ENCODE measurements at regions not wholly inside any gene's neighbourhood (a gene's known extent, or its start where the extent isn't known, plus 50 kb on each side); places are given as distances from the start of the nearest gene placed in this dataset.
"Not testable (repeated sequence)": the region's sequence is repeated elsewhere in the genome, so short reads cannot be mapped to it uniquely, and the experiment has no call there.

GRCh38 chr7:1620176-1620575 is 49.9 kb upstream of the ELFN1 start:
- H3K36me3 Mint-ChIP-seq; DNase-seq; H3K4me1 Mint-ChIP-seq; H3K27ac Mint-ChIP-seq; ATAC-seq (ENCODE audit: low read depth); H3K4me3 Mint-ChIP-seq; POLR2A ChIA-PET; H3K9me3 Mint-ChIP-seq; H3K27me3 Mint-ChIP-seq: not testable (repeated sequence)

DNA sequence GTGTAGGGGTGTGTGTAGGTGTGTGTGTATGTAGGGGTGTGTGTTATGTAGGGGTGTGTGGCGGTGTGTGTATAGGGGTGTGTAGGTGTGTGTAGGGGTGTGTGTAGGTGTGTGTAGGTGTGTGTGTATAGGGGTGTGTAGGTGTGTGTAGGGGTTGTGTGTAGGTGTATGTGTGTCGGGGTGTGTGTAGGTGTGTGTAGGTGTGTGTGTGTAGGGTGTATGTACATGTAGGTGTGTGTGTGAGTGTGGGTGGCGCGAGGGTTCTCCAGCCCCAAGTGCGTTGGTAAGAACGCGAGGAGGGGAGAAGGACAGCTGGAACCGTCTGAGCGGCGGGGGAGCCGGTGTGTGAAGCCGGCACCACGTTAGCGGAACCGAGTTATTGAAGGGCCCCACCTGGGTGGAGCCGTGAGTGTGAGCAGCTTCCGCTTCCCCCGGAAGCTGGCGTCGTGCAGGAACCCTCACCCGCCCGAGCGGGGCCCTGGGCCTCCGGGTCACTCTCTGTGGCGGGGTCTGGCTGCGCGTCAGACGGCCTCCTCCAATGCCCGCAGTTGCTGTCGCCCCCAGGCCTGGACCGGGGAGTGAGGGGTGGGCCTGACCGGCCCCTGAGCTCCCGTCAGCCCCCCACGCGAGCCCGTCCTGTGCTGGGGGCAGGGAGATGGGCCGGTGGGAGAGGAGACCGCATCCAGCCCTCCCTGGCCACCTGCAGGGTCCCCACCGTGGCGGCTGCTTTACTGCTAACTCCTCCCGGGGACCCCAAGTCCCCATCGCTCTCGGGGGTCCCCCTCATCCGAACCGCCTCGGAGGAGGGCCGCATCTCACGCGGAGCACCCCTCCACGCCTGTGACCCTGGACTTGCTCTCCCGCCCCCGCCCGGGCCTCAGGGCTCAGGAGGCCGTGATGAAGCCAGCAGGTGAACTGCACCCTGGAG is 49.6 kb upstream of the PSMG3 start:
- Mint-ChIP-seq H3K4me3 (no peak overlapping the region), H3K27me3 (no peaks in the 10 kb centered on the region)
- peak; percentile 66 for ATAC-seq (ENCODE audit: low read depth)

More for the DNA sequence above, 49.6 kb upstream of the PSMG3 start:
- POLR2A ChIA-PET: no interaction called here
- Mint-ChIP-seq H3K27ac (no peak overlapping the region), H3K9me3 (no peaks in the 10 kb centered on the region), H3K4me1 (no peaks in the 10 kb centered on the region), H3K36me3 (no peaks in the 10 kb centered on the region)
- DNase-seq: no peak
